IPS-18c (cell line): ENCODE measurements at regions not wholly inside any gene's neighbourhood (a gene's known extent, or its start where the extent isn't known, plus 50 kb on each side); places are given as distances from the start of the nearest gene placed in this dataset.
"Not testable (repeated sequence)": the region's sequence is repeated elsewhere in the genome, so short reads cannot be mapped to it uniquely, and the experiment has no call there.

ENCODE experiments used
- H3K4me3 ChIP-seq: 2 replicates; pipeline ENCODE4 v1.7.0; 2013; ENCODE audit warnings: low read depth, mild to moderate bottlenecking, low read length, moderate library complexity; ENCODE audit not compliant: insufficient read depth
- H3K9me3 ChIP-seq: one replicate; pipeline ENCODE4 v1.6.1; 2013; ENCODE audit warnings: mild to moderate bottlenecking, low read length, moderate library complexity; ENCODE audit not compliant: control insufficient read depth, insufficient read depth

GRCh38 chr10:47711428-47711827, 52.0 kb downstream of the SYT15B start:
- not testable (repeated sequence) for H3K4me3 ChIP-seq, H3K9me3 ChIP-seq

- H3K9me3 ChIP-seq, H3K4me3 ChIP-seq: not testable (repeated sequence)
These were observed 52.9 kb downstream of the SYT15B start for GRCh38 chr10:47710443-47710842.

GRCh38 chr10:47705698-47706414, 57.5 kb downstream of the SYT15B start:
- peak overlapping the region; percentile 31; the same call in 1 of the 2 replicates for H3K4me3 ChIP-seq
- not testable (repeated sequence) for H3K9me3 ChIP-seq

DNA sequence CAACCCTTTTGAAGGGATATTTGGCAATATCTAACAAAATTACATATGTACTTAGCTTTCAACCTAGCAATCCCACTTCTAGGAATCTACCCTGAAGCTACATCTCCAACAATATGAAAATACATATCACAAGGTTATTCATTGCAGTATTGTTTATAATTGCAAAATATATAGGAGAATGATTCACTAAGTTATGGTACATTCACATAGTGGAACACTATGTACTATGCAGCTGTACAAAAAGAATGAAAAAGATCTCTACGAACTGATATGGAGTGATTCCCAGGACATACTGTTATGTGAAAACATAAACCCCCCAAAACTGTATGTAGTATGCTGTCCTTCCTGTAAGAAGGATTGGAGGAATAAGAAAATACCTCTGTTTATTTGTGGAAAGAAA, 62.1 kb downstream of the SYT15B start:
- H3K4me3 ChIP-seq, H3K9me3 ChIP-seq: not testable (repeated sequence)

GRCh38 chr10:47699854-47700253, 63.5 kb downstream of the SYT15B start:
- H3K4me3 ChIP-seq, H3K9me3 ChIP-seq: not testable (repeated sequence)

- not testable (repeated sequence) for H3K4me3 ChIP-seq, H3K9me3 ChIP-seq
These were observed 67.2 kb downstream of the SYT15B start for GRCh38 chr10:47696170-47696569.

- not testable (repeated sequence) for H3K4me3 ChIP-seq, H3K9me3 ChIP-seq
These were observed 68.2 kb downstream of the SYT15B start for GRCh38 chr10:47695149-47695548.

- not testable (repeated sequence) for H3K4me3 ChIP-seq, H3K9me3 ChIP-seq
These were observed 73.1 kb downstream of the SYT15B start for GRCh38 chr10:47690304-47690703.

DNA sequence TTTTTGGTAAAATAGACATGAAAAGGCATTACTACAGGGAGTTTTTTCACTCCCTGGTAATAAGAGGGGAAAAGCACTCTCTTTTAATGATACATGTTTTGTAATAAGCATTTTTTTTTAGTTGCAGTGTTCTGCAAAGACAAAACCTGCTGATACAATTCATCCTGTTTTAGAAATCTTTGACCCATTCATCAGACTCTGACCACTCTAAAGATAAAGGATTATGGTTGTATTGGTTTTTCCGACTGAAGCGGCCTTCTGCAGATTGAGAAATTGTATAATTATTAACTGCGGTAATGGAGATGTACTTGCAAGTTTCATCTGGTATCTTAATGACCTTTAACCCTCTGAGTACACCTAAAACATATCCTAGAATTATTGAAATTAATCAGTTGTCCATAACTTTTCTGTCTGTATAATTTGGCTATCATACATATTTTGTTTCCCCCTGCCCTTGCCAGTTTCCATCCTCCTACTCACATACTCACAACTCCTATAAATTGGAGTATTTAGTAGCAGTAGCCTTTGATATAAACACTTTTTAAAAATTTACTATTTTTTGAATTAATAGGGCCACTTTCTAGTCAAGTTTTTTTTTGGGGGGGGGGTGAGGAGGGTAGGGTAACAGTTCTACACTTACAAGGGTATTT, 79.4 kb downstream of the SYT15B start:
- H3K4me3 ChIP-seq, H3K9me3 ChIP-seq: not testable (repeated sequence)

GRCh38 chr10:47681638-47681990, 81.8 kb downstream of the SYT15B start:
- H3K9me3 ChIP-seq, H3K4me3 ChIP-seq: not testable (repeated sequence)

- not testable (repeated sequence) for H3K9me3 ChIP-seq
These were observed 82.3 kb downstream of the SYT15B start for GRCh38 chr10:47680848-47681637.

GRCh38 chr10:47676102-47676501, 87.3 kb downstream of the SYT15B start:
- not testable (repeated sequence) for H3K9me3 ChIP-seq, H3K4me3 ChIP-seq

More at GRCh38 chr10:47680848-47681637, 82.3 kb downstream of the SYT15B start:
- H3K4me3 ChIP-seq = not testable (repeated sequence)

DNA sequence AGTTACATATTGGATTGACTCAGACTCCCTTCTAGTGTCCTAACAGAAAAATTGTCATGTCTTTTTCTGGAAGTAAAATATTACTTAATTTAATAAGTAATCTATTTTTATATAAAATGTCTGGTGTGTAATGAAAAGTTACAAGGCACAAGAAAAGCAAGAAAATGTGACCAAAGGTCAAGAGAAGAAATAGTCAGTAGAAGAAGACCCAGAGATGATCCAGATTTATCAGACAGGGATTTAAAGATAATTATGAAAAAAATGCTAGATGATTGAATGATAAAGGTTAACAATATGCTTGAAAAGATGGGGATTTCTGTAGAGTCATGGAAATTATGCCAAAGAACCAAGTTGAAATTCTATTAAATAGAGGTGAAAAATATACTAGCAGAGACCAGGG, 87.8 kb downstream of the SYT15B start:
- not testable (repeated sequence) for H3K9me3 ChIP-seq, H3K4me3 ChIP-seq

GRCh38 chr10:47673128-47673527, 90.3 kb downstream of the SYT15B start:
- H3K4me3 ChIP-seq, H3K9me3 ChIP-seq: not testable (repeated sequence)

- H3K4me3 ChIP-seq, H3K9me3 ChIP-seq: not testable (repeated sequence)
These were observed 92.5 kb downstream of the SYT15B start for GRCh38 chr10:47670857-47671256.

- not testable (repeated sequence) for H3K4me3 ChIP-seq, H3K9me3 ChIP-seq
These were observed 101.3 kb downstream of the SYT15B start for GRCh38 chr10:47661955-47662577.

DNA sequence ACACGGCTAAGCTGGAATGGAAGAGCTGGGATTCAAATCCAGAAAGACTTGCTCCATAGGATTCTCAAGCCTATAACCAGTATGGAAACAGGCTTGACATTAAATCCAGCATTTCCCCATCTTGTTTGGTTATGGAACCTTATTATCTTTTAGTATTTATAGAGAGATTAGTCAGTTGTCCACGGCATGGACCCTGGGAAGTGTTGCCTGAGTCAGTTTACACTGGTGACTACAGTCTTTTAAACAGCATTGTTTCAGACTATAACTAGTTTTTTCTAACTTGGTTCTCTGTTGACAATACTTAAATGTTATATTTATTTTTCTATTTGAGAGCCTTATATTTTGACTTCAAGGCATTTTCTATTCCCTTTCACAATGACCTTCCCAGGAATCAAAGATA, 106.7 kb downstream of the SYT15B start:
- H3K4me3 ChIP-seq, H3K9me3 ChIP-seq: not testable (repeated sequence)

DNA sequence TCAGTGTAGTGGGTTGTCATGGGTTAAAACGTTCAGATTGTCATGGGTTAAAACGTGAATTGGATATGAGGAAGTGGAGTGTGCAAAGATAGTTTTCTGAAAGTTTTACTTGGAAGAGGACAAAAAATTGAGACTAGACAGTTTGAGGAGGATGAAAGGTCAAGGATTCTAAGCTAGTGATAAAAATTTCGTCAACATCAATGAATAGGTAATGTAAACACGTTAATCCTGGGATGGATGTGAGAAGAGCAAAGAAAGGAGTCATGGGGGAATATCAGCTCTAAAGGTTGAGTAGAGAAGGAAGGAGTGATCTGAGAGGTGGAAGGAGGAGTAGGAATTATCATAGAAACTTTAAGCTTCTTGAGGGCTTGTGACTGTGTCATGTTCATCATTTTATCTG, 109.2 kb downstream of the SYT15B start:
- H3K9me3 ChIP-seq, H3K4me3 ChIP-seq: not testable (repeated sequence)
